ENCODE measurements at regions not wholly inside any gene's neighbourhood (a gene's known extent, or its start where the extent isn't known, plus 50 kb on each side); places are given as distances from the start of the nearest gene placed in this dataset.

DNA sequence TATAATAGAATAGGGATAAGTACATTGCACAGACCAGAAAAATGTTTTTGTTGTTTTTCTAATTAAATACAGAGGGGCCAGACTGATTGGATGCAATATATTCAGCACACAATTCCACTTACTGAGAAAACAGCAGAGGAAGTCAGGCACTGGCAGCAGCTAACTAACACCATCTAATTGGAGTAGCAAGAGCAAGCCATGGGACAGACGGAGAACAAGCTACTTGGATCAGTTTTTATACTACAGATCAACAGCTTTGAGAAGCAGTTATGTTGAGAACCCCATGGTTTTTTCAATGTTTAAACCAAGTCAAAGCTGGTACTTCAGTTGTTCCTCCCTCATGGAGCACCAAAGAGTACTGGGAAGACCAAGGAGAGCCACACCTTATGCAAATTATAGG lies 1249.4 kb downstream of the LRFN5 start:
- Histone ChIP-seq H4K20me1 (replicated peaks; ENCODE audit: control insufficient read depth, extremely low read depth, insufficient read depth, low read length) (no peaks in the 10 kb centered on the region), H2AFZ (ENCODE audit: low read depth, low read length) (no peak overlapping the region), H3K9ac (replicated peaks; ENCODE audit: extremely low read depth, insufficient read depth, low read length) (no peak overlapping the region), H3K27ac (ENCODE audit: insufficient read depth, low read depth, low read length) (no peak overlapping the region), H3K9me1 (replicated peaks; ENCODE audit: control insufficient read depth, extremely low read depth, insufficient read depth, low read length) (no peaks in the 10 kb centered on the region), H3K4me3 (replicated peaks in 1 of 3; ENCODE audit: insufficient read depth in 1 of 3, low read depth in 1 of 3, low read length in 3 of 3) (no peak overlapping the region), H3K9me3 (replicated peaks; ENCODE audit: control insufficient read depth, insufficient read depth, low read length) (peaks cover 2% of the 10 kb centered on the region), H3K36me3 (ENCODE audit: control insufficient read depth in 2 of 2, extremely low read depth in 1 of 2, insufficient read depth in 2 of 2, low read length in 2 of 2) (no peaks in the 10 kb centered on the region), H3K79me2 (ENCODE audit: control insufficient read depth, insufficient read depth, low read length) (no peaks in the 10 kb centered on the region), H3K4me1 (ENCODE audit: control insufficient read depth, extremely low read depth, insufficient read depth, low read length) (no peaks in the 10 kb centered on the region), H3K27me3 (ENCODE audit: control insufficient read depth in 2 of 2, insufficient read depth in 2 of 2, low read length in 2 of 2) (no peaks in the 10 kb centered on the region), H3K4me2 (ENCODE audit: insufficient read depth, low read length) (no peak overlapping the region)
- DNase-seq (ENCODE audit: low read depth, low spot score) (no peak), FAIRE-seq (no peak)
- ChIA-PET POLR2A (no interaction called here), CTCF (no interaction called here)
- no TSS peak for BruUV-seq (replicated peaks)
- dilution Hi-C loops (cut with MboI; ENCODE audit: extremely low pct_ligation_motif_present, low sequenced_read_pairs) (no loop called here), intact Hi-C loops (cut with micrococcal nuclease) (no loop called here)
- TF ChIP-seq, protein P1, sequence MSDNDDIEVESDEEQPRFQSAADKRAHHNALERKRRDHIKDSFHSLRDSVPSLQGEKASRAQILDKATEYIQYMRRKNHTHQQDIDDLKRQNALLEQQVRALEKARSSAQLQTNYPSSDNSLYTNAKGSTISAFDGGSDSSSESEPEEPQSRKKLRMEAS (IDR thresholded peaks at IDR 0.05; ENCODE audit: insufficient read depth, insufficient read length), result no peak
- no peak for TF ChIP-seq GATA2 (IDR thresholded peaks at IDR 0.05; ENCODE audit: insufficient read depth, insufficient read length, low read depth, low read length)
- no peak for TF ChIP-seq POLR2AphosphoS5 (IDR thresholded peaks at IDR 0.05; ENCODE audit: insufficient read depth, low read depth, low read length)
- TF ChIP-seq EZH2 (IDR thresholded peaks at IDR 0.05; ENCODE audit: borderline replicate concordance, low read depth, low read length, severe bottlenecking), result no peak

DNA sequence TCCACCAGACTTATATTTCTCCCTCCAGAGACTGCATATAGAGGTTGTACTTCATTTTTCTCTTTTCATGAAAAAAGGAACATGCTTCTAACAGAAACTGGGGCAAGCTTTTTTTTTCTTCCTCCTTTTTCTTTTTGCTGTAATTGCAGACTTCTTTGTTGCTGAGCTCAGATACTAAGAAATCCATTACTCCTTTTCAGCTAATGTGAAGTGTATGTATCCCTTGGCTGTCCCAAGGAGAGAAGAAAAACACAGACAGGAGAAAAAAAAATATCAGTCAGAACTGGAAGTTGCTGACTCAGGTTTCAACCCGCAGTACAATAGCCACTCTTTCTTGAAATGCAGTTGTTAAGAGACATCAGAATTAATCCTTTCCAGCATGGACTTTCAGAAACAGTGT lies 1248.4 kb downstream of the LRFN5 start:
- Histone ChIP-seq H3K27ac (ENCODE audit: insufficient read depth, low read depth, low read length) (no peak overlapping the region), H2AFZ (ENCODE audit: low read depth, low read length) (no peak overlapping the region), H4K20me1 (replicated peaks; ENCODE audit: control insufficient read depth, extremely low read depth, insufficient read depth, low read length) (no peaks in the 10 kb centered on the region), H3K9me3 (replicated peaks; ENCODE audit: control insufficient read depth, insufficient read depth, low read length) (peaks cover 2% of the 10 kb centered on the region), H3K4me2 (ENCODE audit: insufficient read depth, low read length) (no peak overlapping the region), H3K79me2 (ENCODE audit: control insufficient read depth, insufficient read depth, low read length) (no peaks in the 10 kb centered on the region), H3K4me1 (ENCODE audit: control insufficient read depth, extremely low read depth, insufficient read depth, low read length) (no peaks in the 10 kb centered on the region), H3K27me3 (ENCODE audit: control insufficient read depth in 2 of 2, insufficient read depth in 2 of 2, low read length in 2 of 2) (no peaks in the 10 kb centered on the region), H3K4me3 (replicated peaks in 1 of 3; ENCODE audit: insufficient read depth in 1 of 3, low read depth in 1 of 3, low read length in 3 of 3) (no peak overlapping the region), H3K9ac (replicated peaks; ENCODE audit: extremely low read depth, insufficient read depth, low read length) (no peak overlapping the region), H3K9me1 (replicated peaks; ENCODE audit: control insufficient read depth, extremely low read depth, insufficient read depth, low read length) (no peaks in the 10 kb centered on the region), H3K36me3 (ENCODE audit: control insufficient read depth in 2 of 2, extremely low read depth in 1 of 2, insufficient read depth in 2 of 2, low read length in 2 of 2) (no peaks in the 10 kb centered on the region)
- dilution Hi-C loops (cut with MboI; ENCODE audit: extremely low pct_ligation_motif_present, low sequenced_read_pairs), result no loop called here
- no peak for TF ChIP-seq JUN (IDR thresholded peaks at IDR 0.05; ENCODE audit: borderline replicate concordance, insufficient read depth, insufficient read length, low read depth)
- TF ChIP-seq, protein P2, sequence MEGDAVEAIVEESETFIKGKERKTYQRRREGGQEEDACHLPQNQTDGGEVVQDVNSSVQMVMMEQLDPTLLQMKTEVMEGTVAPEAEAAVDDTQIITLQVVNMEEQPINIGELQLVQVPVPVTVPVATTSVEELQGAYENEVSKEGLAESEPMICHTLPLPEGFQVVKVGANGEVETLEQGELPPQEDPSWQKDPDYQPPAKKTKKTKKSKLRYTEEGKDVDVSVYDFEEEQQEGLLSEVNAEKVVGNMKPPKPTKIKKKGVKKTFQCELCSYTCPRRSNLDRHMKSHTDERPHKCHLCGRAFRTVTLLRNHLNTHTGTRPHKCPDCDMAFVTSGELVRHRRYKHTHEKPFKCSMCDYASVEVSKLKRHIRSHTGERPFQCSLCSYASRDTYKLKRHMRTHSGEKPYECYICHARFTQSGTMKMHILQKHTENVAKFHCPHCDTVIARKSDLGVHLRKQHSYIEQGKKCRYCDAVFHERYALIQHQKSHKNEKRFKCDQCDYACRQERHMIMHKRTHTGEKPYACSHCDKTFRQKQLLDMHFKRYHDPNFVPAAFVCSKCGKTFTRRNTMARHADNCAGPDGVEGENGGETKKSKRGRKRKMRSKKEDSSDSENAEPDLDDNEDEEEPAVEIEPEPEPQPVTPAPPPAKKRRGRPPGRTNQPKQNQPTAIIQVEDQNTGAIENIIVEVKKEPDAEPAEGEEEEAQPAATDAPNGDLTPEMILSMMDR (IDR thresholded peaks at IDR 0.05; ENCODE audit: extremely low read depth in 1 of 2, insufficient read depth in 1 of 2, low read depth in 1 of 2, low read length in 2 of 2), result no peak
- no peak for TF ChIP-seq EZH2 (IDR thresholded peaks at IDR 0.05; ENCODE audit: borderline replicate concordance, low read depth, low read length, severe bottlenecking)
- TF ChIP-seq MYC (IDR thresholded peaks at IDR 0.05; ENCODE audit: low read depth, low read length), result no peak
- no peak for TF ChIP-seq GATA2 (IDR thresholded peaks at IDR 0.05; ENCODE audit: insufficient read depth, insufficient read length, low read depth, low read length)
- ChIA-PET CTCF (no interaction called here), POLR2A (no interaction called here)
- intact Hi-C loops (cut with micrococcal nuclease), result no loop called here
- BruUV-seq (replicated peaks), result no TSS peak
- DNase-seq (ENCODE audit: low read depth, low spot score), result no peak
- FAIRE-seq, result no peak

All from endothelial cell of umbilical vein (primary cell).